Liver (tissue), 3 donors: ENCODE measurements at regions not wholly inside any gene's neighbourhood (a gene's known extent, or its start where the extent isn't known, plus 50 kb on each side); places are given as distances from the start of the nearest gene placed in this dataset.

Experiments
- CTCF ChIP-seq: fragments of 150-350 bp; IDR thresholded peaks from 2 replicates; pipeline ENCODE4 v1.5.1; 2017; ENCODE audit warnings: improper control_type of control experiment, low read depth, low read length; ENCODE audit not compliant: missing input control
- EGR1 ChIP-seq, 2 donors: IDR thresholded peaks; 2 replicates each; pipeline ENCODE4 v1.6.1; 2016 to 2018; ENCODE audit warnings: antibody characterized with exemption in 2 of 2, low read depth in 2 of 2
- FOXA1 ChIP-seq: IDR thresholded peaks from 2 replicates; pipeline ENCODE4 v1.6.1; 2016; ENCODE audit warnings: antibody characterized with exemption
- GABPA ChIP-seq, 2 donors: IDR thresholded peaks in 1 of 2; conservative IDR thresholded peaks in 1 of 2; 2 replicates each; pipeline ENCODE4 v1.6.1; 2016; ENCODE audit warnings: antibody characterized with exemption in 2 of 2, mild to moderate bottlenecking in 1 of 2, moderate library complexity in 1 of 2
- JUND ChIP-seq, 2 donors: IDR thresholded peaks; 2 replicates each; pipeline ENCODE4 v1.6.1; 2016; ENCODE audit warnings: antibody characterized with exemption in 2 of 2
- MAX ChIP-seq: IDR thresholded peaks from 2 replicates; pipeline ENCODE4 v1.6.1; 2016; ENCODE audit warnings: antibody characterized with exemption
- RAD21 ChIP-seq, 2 donors: IDR thresholded peaks; 2 replicates each; pipeline ENCODE4 v1.6.1; 2016; ENCODE audit warnings: antibody characterized with exemption in 2 of 2, mild to moderate bottlenecking in 2 of 2
- REST ChIP-seq: IDR thresholded peaks from 2 replicates; pipeline ENCODE4 v1.6.1; 2016; ENCODE audit warnings: antibody characterized with exemption, mild to moderate bottlenecking
- SP1 ChIP-seq: IDR thresholded peaks from 2 replicates; pipeline ENCODE4 v1.6.1; 2018; ENCODE audit warnings: antibody characterized with exemption, mild to moderate bottlenecking
- TAF1 ChIP-seq: conservative IDR thresholded peaks from 2 replicates; pipeline ENCODE4 v1.6.1; 2016; ENCODE audit warnings: antibody characterized with exemption, mild to moderate bottlenecking
- YY1 ChIP-seq: IDR thresholded peaks from 2 replicates; pipeline ENCODE4 v1.6.1; 2016; ENCODE audit warnings: antibody characterized with exemption, mild to moderate bottlenecking
- ZBTB33 ChIP-seq: IDR thresholded peaks from 2 replicates; pipeline ENCODE4 v1.6.1; 2016; ENCODE audit warnings: antibody characterized with exemption
- donor health status: healthy.
- donor health status: healthy.

- no peak for TF ChIP-seq CTCF
- TF ChIP-seq FOXA1, result no peak
- no peak for TF ChIP-seq EGR1 (IDR thresholded peaks at IDR 0.05; ENCODE audit: low read depth in 2 of 2)
- TF ChIP-seq RAD21 (IDR thresholded peaks at IDR 0.05), result no peak
- no peak for TF ChIP-seq ZBTB33
- no peak for TF ChIP-seq TAF1
- TF ChIP-seq GABPA (IDR thresholded peaks at IDR 0.05 in 1 of 2, conservative IDR thresholded peaks at IDR 0.05 in 1 of 2), result no peak
- TF ChIP-seq JUND (IDR thresholded peaks at IDR 0.05), result no peak
- no peak for TF ChIP-seq YY1
- no peak for TF ChIP-seq SP1
- TF ChIP-seq MAX, result no peak
- no peak for TF ChIP-seq REST
These were observed 247.7 kb downstream of the SOD2 start for GRCh38 chr6:159445351-159445750.
